ENCODE measurements at regions not wholly inside any gene's neighbourhood (a gene's known extent, or its start where the extent isn't known, plus 50 kb on each side); places are given as distances from the start of the nearest gene placed in this dataset.

DNA sequence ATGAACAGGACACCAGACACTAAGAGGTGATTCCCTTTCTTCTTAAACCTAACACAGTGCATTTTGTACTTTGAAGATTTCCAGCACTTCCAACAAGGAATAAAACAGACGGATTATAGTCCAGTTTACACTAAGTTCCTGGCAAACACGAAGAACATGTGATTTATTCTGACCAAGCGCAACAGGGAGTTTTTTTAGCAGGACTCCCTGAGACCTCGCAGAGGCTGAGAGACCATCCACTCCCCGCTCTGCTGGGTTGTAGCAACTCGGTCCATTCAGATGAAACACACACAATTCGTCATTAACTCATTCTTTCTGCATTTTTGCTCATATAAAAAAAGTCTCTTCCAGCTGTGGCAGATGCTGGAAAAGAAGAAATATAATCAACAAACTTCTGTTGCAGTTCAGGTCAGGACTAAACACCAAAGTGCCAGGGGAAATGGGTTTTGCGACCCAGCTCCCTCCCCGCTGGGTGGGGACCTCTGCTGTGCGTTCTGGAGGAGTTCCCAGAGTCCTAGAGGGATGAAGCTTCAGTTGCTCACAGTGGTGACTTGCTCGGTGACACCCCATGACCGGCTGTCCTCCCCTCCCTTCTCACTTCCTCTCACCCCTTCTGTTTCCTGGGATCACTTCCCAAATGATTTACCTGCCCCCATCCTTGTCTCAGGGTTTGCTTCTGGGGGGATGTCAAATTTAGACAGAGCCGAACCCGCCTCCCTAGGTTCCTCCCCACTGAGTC, 52.5 kb downstream of the KCNF1 start:
- no peak for DNase-seq (ENCODE audit: low spot score)

DNA sequence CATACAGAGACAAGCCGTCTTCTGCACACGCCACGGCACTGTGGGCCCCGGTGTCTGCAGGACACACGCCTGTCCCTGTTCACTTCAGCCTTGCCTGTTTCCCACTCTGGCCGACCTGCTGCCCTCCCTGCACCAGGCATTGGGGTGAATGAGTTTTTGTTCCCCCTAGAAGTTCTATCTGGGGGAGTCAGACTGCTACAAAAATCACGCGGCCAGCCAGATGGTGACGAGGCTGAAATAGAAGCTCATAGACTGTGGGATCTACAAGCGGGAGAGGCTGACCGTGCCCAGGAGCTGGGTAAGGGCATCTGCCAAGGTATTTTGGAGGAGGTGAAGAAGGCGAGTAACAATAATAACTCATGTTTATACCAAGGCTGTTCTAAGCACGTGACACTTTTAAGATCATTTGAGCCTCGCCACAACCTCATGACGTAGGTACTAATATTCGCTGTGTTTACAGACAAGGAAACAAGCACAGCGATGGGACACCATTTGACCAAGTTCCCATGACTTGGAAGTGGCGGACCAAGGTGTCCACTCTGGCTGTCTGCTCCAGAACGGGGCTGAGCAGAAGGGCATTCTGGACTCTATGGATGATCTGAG, 53.6 kb downstream of the KCNF1 start:
- DNase-seq (ENCODE audit: low spot score) = no peak

DNA sequence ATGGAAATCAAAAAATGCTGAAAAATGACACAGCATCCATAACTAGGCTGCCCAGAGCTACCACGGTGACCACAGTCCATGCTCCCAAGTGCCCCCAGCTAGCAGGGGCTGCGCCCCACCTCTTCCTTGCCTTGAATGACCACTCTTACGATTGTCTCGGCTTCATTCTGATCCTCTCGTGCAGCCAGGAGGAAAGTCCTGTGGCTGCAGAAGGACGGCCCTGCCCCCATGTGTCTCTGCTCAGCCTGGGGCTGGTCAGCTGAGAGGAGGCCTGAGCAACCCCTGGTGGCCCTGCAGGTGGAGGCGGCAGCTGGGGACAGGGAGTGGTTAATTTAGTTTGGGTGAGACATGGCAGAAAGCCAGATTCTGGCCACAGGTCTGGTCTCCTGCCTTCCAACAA, 54.3 kb downstream of the KCNF1 start:
- DNase-seq (ENCODE audit: low spot score) = no peak

DNA sequence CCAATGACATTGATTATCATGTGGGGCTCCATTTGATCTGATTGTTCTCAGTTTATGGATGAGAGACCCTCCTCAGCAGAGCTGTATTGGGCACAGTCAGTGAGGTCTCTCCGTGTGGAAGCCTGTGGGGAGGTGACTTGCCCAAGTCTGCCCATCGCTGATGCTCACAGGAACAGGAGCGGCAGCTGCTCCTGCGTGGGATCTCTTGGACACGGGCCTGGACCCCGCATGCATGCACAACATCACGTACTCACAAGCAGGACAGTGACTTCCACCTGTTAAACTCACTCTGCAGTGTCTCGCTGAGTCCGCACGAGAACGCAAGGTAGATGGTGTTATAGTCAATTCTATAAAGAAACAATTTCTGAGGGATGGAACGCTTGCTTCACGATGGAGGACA, 55.0 kb downstream of the KCNF1 start:
- DNase-seq (ENCODE audit: low spot score) = no peak

DNA sequence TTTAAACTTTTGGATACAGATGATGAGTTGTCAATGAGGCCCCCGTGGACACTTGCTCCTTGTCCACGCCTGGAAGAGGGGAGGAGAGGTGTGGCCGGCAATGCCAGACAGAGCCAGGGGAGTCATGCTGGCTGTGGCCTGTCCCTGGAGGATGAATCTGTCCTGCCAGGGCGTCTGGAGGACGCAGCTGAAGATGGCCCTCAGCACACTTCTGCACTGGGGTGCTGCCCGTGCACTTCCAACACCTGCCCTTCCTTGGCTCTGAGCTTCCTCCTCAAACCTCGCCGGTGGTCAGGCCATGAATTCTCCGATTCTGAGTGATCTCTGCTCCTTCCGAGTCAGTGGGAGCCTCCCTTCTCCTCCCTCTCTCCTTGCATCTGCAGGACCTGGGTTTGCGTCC, 56.4 kb downstream of the KCNF1 start:
- DNase-seq (ENCODE audit: low spot score) = no peak

DNA sequence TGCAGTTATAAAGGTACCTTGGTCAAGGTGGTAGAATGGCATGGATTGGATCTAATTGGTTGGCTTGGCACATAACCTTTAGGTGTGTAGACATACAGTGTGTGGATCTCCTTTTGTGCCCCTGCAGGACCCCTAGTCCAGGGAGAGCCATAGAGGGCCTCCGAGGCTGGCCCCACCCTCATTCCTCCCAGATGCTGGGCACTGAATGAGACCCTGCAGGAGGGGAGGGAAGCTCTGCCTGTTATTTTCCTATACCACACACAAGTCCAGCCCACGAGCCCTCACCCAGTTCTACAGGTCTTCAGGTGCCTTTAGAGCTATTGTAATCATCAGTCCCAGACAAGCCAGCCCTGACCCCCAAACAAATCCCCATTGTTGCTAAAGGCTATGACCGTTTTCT, 58.9 kb downstream of the KCNF1 start:
- no peak for DNase-seq (ENCODE audit: low spot score)

DNA sequence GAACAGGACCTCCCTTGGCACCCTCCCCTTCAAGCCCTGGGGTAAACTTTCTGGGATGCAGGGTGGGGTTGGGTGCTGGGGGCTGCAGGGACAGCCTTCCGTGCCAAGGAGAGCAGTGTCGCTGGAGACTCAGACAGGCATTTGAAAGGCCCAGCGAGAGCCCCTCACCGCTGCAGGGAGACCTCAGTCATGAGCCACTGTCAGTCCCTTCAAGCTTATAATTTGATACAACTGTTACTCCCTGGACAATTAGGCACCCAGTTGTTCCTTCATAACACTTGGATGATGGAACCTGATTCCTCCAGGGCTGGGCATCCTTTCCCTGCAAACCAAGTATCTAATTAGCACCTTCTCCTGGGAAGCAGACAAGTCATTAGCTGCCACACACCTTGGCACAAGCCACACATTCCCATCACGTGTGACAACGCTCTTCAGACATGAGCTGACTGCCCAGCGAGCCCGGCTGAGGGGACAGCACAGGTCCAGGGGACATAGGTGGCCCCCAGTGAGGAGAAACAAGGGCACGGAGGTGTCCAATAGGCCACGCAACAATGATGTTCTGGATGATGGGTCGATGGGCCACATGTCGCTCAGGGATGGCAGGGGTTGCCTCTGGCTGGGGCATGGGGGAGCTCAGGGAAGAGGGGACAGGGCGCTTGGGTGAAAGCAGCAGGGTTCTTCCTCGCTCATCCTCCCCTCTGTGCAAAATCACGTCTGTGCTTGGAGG, 59.6 kb downstream of the KCNF1 start:
- no peak for DNase-seq (ENCODE audit: low spot score)

DNA sequence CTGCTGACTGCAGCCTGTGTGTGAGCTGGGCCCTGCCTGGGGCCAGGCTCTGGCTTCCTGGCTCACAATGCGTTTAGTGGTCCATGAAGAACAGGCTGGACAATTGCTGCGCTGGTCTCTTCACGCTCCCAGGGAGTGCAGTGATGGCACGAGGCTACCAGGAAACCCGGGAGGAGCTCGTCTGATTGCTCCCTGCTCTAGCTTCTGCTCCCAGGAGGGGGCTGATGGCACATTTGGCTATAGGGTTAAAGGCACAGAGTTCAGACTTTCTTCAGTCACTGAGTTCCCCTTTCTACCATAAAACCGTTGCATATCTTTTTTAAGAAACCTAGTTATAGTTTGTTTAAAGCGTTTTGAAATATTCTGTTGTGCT, 60.1 kb downstream of the KCNF1 start:
- DNase-seq (ENCODE audit: low spot score) = no peak

DNA sequence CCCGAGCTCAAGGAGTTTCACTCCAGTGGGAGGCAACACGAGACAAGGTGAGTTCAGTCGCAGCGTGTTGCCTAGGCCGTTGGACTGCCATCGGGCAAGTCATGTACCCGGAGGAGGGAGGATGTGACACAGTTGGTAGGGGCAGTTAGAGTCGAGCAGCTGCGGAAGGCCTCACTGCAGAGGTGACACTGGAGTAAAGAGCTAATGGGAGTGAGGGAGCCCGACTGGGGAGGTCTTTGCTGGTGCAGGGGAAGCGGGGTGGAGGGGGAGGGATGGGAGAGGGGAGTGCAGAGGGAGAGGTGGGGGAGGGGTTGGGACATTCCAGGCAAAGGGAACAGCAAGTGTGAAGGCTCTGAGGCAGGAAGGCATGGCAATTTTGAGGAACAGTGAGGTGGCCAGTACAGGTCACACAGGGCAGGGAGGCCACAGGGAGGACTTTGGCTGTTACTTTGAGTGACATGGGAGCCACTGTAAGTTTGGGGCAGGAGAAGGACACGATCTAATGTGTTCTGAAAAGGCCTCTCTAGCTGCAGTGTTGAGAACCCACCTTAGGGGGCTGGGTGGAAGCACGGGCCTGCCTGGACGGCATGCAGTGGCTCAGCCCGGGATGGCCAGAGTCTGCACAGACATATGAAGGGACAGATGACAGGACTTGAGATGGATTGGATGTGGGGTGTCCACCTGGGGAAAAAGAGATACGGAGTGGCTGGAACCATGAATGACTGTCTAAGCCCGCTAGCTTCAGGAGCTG, 61.1 kb downstream of the KCNF1 start:
- no peak for DNase-seq (ENCODE audit: low spot score)

DNA sequence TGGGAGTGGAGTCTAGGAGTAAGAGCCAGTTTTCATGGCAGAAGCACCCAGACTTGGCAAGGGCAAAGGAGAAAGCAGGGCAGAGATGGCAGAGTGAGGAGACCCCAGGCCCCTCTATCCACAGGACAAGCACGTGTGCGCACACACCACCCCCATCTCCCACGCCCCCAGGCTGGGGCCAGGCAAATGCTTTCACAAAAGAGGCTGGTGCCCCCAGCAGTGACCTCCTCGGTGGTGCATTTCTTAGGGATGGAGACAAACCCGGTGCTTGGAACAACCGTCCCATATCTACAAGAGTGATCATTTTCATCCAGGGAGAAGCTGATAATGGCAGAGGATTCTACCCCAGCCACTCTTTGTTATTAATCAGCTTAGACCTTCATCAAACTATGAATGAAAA, 62.0 kb downstream of the KCNF1 start:
- DNase-seq (ENCODE audit: low spot score) = no peak

DNA sequence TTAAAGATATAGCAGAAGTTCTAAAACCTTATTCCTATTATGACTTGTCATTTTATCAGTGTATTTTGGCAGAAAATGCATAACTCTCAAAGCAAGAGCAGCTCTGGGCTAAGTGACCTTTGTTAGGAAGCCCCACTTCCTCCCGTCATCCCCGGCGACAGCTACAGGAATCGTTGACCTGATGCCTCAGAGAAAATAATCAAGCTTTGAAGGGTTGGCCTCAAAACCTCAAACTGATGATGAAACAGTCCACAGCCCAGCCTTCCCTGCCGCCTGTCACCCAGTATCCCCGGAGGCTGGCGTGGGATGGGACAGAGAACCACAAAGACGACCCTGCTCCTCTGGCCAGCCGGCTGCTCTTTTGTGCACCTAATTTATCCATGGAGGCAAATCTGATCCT, 65.3 kb downstream of the KCNF1 start:
- DNase-seq (ENCODE audit: low spot score) = no peak

DNA sequence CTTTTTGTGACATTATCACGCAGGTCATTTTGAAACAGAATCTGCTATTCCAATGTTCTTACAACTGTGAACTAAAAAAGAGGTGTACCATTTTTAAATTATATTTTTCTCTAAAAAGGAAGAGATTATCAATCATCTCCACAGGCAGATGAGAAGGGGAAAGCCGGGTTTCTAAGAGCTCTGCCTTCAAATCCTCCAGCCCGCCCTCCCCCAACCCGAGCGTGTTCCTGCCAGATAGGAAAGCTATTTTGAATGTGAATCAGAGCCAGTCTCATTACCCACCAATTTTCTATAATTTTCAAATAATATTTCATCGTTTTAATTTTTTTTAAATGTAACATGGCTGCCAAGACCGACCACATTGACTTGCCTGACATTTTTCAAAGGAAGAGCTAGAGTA, 65.9 kb downstream of the KCNF1 start:
- no peak for DNase-seq (ENCODE audit: low spot score)

DNA sequence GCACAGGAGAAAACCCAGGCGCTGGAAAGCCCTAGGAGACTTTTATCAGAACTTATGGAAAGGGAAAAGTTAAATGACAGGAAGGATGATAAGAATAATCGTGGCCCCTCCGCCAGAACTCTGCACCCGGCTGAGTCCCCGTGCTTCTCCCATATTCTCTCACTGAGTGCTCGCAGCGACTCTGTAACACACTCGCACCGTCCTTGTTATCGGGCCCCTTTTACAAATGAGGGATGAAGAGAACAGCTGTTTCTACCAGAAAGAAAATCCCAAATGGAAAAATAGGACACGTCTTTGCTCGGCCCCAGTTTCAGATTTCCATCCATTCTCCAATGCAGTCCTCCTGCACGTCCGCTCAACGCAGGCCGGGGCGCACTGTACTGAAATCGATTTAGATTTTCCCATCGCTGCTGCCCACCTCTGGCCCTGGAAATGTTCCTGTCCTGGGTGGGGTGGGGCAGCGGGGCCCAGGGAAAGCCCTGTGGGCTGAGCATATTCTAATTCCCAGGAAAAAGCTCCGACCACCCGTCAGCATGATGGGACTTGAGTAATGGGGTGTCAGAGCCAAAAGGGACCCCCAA, 66.4 kb downstream of the KCNF1 start:
- no peak for DNase-seq (ENCODE audit: low spot score)

DNA sequence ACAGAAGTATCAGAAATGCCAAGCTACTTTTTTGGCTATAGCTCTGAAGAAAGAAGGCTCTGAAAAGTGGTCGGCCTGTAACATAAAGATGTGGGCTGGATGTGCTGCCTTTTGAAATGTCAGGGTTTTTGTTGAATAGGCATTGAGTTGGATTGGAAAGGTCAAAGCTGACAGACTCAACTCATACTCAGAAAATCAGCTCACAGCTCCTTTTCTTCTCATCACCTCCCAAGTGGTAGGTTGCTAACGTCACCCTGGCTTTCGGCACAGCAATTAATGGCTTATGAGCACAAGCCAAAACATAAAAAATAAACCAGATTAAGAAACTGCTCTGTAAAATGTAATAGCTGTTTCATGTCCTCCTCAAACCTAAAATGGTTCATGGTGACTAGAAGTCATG, 68.3 kb downstream of the KCNF1 start:
- no peak for DNase-seq (ENCODE audit: low spot score)

DNA sequence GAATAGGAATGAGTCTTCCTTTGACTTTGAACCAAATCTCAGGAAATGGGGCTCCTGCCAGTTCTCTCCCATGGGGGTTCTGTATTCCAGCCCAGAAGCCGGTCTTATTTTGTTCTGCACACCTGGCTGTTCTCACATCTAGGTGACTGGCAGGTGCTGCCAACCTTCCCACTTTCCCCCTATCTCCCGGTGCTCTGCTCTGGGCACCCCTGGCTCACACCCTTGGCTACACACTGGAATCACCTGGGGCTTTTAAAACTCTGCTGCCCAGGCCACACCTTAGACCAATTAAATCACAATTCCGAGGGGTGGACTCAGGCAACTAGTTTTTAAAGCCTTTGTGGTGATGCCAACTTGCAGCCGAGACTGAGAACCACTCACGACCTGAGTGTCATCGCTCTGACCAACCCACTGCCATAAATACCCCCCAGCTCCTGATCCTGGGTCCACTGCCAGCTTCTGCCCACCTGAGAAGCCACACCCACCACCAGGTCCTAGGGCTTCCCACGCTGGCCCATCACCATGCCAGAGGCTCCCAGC, 69.2 kb downstream of the KCNF1 start:
- no peak for DNase-seq (ENCODE audit: low spot score)

DNA sequence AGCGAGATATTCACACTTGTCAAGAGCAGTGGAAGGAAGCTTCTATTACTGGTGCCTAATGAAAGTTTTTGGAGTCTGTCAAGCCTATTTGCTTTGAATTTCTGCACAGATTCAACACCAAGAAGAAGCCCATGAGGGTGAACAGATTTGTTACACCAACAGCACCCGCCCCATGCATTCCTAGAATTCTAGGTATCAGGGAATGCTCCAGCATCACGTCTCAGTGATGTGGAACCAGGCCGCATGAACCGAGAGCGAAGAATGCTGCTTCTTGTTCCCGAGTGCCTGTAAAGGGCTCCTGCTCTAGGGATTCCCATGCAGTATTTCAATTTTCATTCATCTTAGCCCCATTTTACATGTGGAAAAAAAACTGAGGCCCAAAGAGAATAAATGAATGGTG, 69.7 kb downstream of the KCNF1 start:
- DNase-seq (ENCODE audit: low spot score) = no peak

DNA sequence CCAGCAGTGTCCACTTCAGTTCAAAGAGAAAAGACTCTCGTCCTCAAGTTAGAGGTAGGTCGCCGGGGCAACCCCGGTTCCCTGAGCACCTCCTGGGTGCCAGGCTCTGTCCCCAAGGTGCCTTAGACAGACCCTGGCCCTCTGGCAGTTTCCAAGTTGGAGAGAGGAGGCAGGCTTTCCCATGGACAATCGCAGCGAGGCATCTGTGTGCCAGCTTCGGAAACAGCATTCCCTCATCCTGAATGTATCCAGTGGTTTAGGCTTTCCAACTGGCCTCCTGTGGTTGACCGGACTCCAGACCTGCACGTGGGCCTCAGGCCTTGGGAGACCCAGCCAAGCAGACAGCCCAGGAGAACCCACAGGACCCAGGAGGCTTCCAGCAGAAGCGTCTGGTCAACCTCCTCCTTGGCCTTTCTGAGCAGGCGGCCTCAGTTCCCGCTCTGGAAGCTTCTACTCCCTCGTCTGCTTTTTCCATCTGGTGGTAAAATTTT, 70.3 kb downstream of the KCNF1 start:
- DNase-seq (ENCODE audit: low spot score) = no peak

DNA sequence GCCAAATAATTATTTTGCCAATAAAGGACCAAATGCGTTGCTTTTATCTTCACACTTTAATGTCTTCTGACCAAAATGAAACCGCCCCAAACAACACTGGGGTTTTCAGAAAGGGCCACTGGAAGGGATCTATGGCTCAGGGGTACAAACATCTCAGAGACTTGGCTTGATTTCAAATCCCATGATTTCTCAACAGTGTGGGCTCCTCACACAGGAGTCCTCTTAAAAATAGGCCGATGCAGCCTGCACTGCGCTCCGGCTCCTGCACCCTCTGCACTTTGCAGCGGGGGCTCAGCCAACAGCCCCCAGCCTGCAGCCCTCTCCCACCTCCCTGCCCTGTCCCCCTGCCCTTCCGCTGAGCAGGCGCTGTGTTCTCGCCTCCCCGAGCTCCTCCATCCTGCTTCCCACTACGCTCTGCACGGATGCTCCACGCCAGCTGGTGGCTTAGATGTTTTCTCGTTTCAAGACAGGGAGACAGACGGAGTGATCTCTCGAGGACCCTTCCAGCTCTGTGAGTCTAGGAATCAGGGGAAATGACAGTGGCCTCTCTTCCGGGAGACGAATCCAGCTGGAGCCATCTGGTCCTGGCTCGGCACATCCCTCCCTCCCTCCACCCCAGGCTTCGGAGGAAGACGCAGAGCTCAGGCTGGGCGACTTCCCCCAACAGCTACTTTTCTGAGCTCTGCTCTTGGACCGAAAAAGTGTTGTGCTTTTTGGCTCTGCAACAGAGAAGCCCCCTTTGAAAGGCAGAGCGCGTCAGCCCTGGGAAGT, 71.4 kb downstream of the KCNF1 start:
- no peak for DNase-seq (ENCODE audit: low spot score)

DNA sequence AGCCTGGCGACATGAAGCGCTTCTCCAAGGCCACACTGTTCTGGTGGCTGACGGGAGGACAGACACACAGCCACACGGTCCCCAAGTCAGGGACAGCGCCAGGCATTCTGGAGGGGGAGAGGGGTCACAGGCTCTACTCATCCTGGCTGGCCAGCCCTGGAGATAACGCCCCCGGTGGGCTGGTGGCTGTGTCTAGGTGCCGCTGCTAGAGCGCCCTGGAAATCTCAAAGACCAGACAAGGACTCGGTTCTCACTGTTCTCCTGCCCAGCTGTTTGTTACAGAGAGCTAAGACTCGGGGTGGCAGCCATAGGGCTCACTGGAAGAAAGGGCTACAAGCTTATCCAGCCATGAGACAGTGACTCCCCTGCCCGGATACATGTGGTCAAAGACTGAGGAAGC, 72.0 kb downstream of the KCNF1 start:
- DNase-seq (ENCODE audit: low spot score) = no peak

DNA sequence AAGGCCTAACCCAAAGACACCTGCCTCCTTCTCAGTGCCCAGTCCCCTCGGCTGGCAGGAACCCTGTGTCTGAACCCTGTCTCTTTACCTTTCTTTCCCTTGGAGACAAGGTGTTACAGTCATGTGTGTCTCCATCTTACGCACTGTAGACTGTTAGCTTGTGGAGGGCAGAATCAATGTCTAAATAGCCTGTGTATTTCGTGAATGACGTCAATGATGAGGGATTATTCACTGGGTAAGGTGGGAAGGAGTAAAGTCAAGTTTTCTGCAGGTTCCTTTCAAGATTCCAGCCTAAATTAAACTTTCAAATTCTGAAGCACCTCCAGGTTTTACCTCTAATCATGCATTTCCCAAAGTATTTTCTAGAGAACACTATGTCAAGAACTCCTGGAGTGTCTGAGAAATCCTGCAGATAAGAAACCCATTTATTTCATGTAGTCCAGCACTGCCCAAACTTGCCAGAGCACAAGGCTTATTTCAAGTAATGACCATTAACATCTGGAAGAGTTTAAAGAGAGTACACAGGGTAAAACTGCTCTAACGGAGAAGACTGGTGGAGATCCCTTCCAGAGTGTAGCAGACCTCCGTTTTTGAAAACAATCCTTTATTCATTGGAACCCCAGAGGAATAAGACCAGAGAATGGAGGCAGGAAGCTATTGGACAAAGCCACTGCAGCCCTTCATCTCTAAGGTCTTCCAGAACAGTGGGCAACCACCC, 72.8 kb downstream of the KCNF1 start:
- DNase-seq (ENCODE audit: low spot score) = no peak

DNA sequence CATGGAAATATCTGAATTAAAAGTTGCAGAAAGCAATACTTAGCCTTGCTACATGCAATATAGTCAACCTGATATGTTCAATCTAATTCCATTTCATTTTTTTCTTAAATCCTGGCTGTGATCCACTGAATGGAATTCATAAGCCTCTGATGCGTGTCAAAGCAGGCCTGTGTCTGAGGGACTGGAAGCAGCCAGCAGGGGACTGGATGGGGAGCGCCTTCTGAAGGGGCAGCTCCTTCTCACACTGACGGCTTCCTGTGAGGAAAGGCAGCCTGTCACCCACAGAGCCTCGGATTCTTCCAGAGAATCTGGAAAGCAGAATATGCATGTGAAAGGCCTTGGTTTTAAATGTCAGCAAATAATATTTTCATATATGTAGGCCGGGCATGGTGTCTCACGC, 73.5 kb downstream of the KCNF1 start:
- no peak for DNase-seq (ENCODE audit: low spot score)
